Prostate gland (tissue), 2 donors: ENCODE measurements at regions not wholly inside any gene's neighbourhood (a gene's known extent, or its start where the extent isn't known, plus 50 kb on each side); places are given as distances from the start of the nearest gene placed in this dataset.

ENCODE experiments used
- DNase-seq: peaks from one replicate; pipeline ENCODE4 v3.0.0-alpha.2; 2019; ENCODE audit warnings: low spot score
- H3K27ac ChIP-seq, 2 donors: fragments of 200-600 bp; sonication (generic); 2 replicates each; pipeline ENCODE4 v1.5.1; 2017 to 2019
- H3K27me3 ChIP-seq: fragments of 200-600 bp; sonication (generic); replicated peaks from 2 replicates; pipeline ENCODE4 v1.5.1; 2019; ENCODE audit not compliant: insufficient read depth
- H3K36me3 ChIP-seq, 2 donors: fragments of 200-600 bp; sonication (generic); 1 replicate in 1 of 2; 2 replicates in 1 of 2; pipeline versions ENCODE4 v1.5.1 to v1.8.1; 2017 to 2019
- H3K4me1 ChIP-seq: fragments of 200-600 bp; sonication (generic); replicated peaks from 2 replicates; pipeline ENCODE4 v1.5.1; 2019
- H3K4me3 ChIP-seq, 2 donors: fragments of 200-600 bp; sonication (generic); 2 replicates each; pipeline ENCODE4 v1.5.1; 2017 to 2019
- H3K9me3 ChIP-seq: fragments of 200-600 bp; sonication (generic); 2 replicates; pipeline ENCODE4 v1.5.1; 2017
- CTCF ChIP-seq, 4 experiments: fragments of 200-600 bp in 2 of 4; fragments of 450-650 bp in 2 of 4; sonication (generic) in 2 of 4; IDR thresholded peaks; 1 replicate in 3 of 4; 2 replicates in 1 of 4; pipeline ENCODE4 v1.5.1; 2016 to 2019; ENCODE audit warnings: antibody characterized with exemption in 4 of 4, mild to moderate bottlenecking in 2 of 4, moderate library complexity in 2 of 4
- POLR2A ChIP-seq: fragments of 450-650 bp; IDR thresholded peaks from one replicate; pipeline ENCODE4 v1.6.1; 2016; ENCODE audit warnings: antibody characterized with exemption, mild to moderate bottlenecking
- POLR2AphosphoS5 ChIP-seq: sonication (generic); formaldehyde crosslinking; IDR thresholded peaks from one replicate; pipeline ENCODE4 v1.6.1; 2017; ENCODE audit warnings: antibody characterized with exemption
- WGBS: methylation state at CpG from one replicate; pipeline ENCODE4 v1.1.5; 2018; 5-methylcytosine and 5-hydroxymethylcytosine counted together
- intact Hi-C: fragments of 100-400 bp; cut with DNase I; formaldehyde crosslinking; loops from one replicate; pipeline ENCODE4 v1.14.2; 2022

DNA sequence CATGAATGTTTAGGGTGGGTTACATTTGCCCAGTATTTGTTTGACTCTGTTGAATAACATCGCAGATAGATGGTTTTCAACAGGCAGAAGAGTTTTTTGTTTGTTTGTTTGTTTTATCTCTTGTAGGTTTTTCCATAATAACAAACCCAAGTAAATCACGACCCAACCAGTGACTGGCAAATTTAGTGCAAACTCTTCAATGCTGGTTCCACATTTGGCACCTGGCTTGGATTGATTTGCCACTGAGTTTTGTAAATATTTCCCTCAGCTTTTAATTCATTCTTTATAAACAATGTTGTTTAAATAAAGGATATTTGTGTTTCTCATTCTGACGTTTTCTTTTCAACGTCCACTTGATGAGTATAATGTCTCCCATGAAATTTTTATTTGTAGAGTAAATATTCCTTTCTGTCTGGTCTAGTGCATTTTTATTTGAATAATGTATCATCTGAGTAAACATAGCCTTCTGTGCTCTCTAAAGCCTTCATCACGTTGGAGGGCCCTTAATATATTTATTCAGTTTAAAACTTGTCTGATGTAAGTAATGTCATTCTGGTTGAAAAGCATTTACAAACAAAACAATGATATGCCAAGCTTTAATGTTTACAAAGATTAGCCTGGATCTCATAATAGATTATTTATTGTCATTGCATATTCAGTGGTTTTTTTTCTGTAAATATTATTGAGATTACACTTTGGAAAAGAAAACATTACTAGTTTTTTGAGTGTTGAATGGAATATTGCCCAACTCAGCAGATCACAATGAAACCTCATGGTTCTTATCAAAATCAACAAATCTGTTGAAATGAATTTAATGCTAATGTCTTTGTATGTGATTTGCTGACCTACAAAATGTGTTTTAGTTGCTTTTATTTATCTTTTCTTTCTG, 90.4 kb upstream of the PEG3 start:
- intact Hi-C loops, result no loop called here
- TF ChIP-seq POLR2AphosphoS5, result no peak
- TF ChIP-seq POLR2A, result no peak
- TF ChIP-seq CTCF (IDR thresholded peaks at IDR 0.05), result no peak

GRCh38 chr19:56933014-56933705, 92.6 kb upstream of the PEG3 start:
- H3K4me1 ChIP-seq, result no peaks in the 10 kb centered on the region
- H3K27ac ChIP-seq, result no peak overlapping the region
- TF ChIP-seq POLR2AphosphoS5 (no peak), CTCF (IDR thresholded peaks at IDR 0.05) (no peak), POLR2A (no peak)
- 75% methylated on average over 13 of the region's 13 CpGs for WGBS
- H3K4me3 ChIP-seq, result no peak overlapping the region
- H3K9me3 ChIP-seq, result no peaks in the 10 kb centered on the region
- intact Hi-C loops, result no loop called here
- no peaks in the 10 kb centered on the region for H3K36me3 ChIP-seq
- DNase-seq, result no peak
- peaks cover 5% of the 10 kb centered on the region for H3K27me3 ChIP-seq

More for the DNA sequence above, 90.4 kb upstream of the PEG3 start:
- DNase-seq, result no peak
- Histone ChIP-seq H3K36me3 (no peaks in the 10 kb centered on the region), H3K27me3 (peaks cover 3% of the 10 kb centered on the region), H3K27ac (no peak overlapping the region), H3K4me3 (no peak overlapping the region), H3K9me3 (no peaks in the 10 kb centered on the region), H3K4me1 (no peaks in the 10 kb centered on the region)
- 27% methylated on average over 5 of the region's 5 CpGs for WGBS

GRCh38 chr19:56934438-56935090, 94.0 kb upstream of the PEG3 start:
- no peaks in the 10 kb centered on the region for H3K9me3 ChIP-seq
- 65% methylated on average over 9 of the region's 9 CpGs for WGBS
- no peak for DNase-seq
- H3K4me3 ChIP-seq, result no peak overlapping the region
- TF ChIP-seq POLR2A (no peak), POLR2AphosphoS5 (no peak), CTCF (IDR thresholded peaks at IDR 0.05) (no peak)
- H3K36me3 ChIP-seq, result no peaks in the 10 kb centered on the region
- H3K27ac ChIP-seq, result no peak overlapping the region
- H3K4me1 ChIP-seq, result no peaks in the 10 kb centered on the region
- intact Hi-C loops, result no loop called here
- peaks cover 5% of the 10 kb centered on the region for H3K27me3 ChIP-seq

GRCh38 chr19:56939951-56940350, 99.4 kb upstream of the PEG3 start:
- H3K9me3 ChIP-seq, result no peaks in the 10 kb centered on the region
- H3K36me3 ChIP-seq, result no peaks in the 10 kb centered on the region
- H3K27me3 ChIP-seq, result peaks cover 5% of the 10 kb centered on the region
- H3K27ac ChIP-seq, result no peak overlapping the region
- no peak for DNase-seq
- intact Hi-C loops, result no loop called here
- WGBS, result 93% methylated on average over 11 of the region's 11 CpGs
- H3K4me3 ChIP-seq, result no peak overlapping the region
- no peaks in the 10 kb centered on the region for H3K4me1 ChIP-seq
- TF ChIP-seq POLR2AphosphoS5 (no peak), POLR2A (no peak), CTCF (IDR thresholded peaks at IDR 0.05) (no peak)
